HepG2 (cell line): ENCODE measurements at regions not wholly inside any gene's neighbourhood (a gene's known extent, or its start where the extent isn't known, plus 50 kb on each side); places are given as distances from the start of the nearest gene placed in this dataset.

Experiments
- ATAC-seq: fragments of 200-7000 bp; cut with Tn5 transposase; 3 replicates; pipeline ENCODE4 v1.9.1; 2020; ENCODE audit warnings: mild to moderate bottlenecking, moderate library complexity
- BruUV-seq: library from RNA; stranded (reverse); fragments of 400-500 nt; replicated peaks from 2 replicates; lab custom pipeline; 2021; lab: Mats Ljungman, UMichigan
- CTCF ChIA-PET: fragments of 300-600 bp; formaldehyde crosslinking; extraction: SDS; loops from one replicate; lab custom pipeline; 2021; ENCODE audit warnings: low total read pairs, inconsistent platforms, low intra/inter-chr PET ratio; lab: Yijun Ruan, JAX
- POLR2A ChIA-PET: fragments of 350-600 bp; sonication (Branson Sonifier 250); formaldehyde crosslinking; loops from one replicate; lab custom pipeline; 2020; ENCODE audit warnings: antibody characterized with exemption, inconsistent platforms; lab: Yijun Ruan, JAX
- DNase-seq: peaks from one replicate; pipeline ENCODE4 v3.0.0-alpha.2; 2015; ENCODE audit warnings: low spot score
- FAIRE-seq: peaks from 3 replicates; lab custom pipeline; 2011; peaks lifted over from hg19 to GRCh38; lab: Jason Lieb, UNC
- H2AFZ ChIP-seq: one replicate; pipeline ENCODE4 v1.6.1; 2011; ENCODE audit warnings: low read length, inconsistent platforms
- H3K27ac ChIP-seq: fragments of 300-600 bp; 3 replicates; pipeline ENCODE4 v1.8.0; 2011; ENCODE audit warnings: mixed run types, mild to moderate bottlenecking, mixed read lengths, low read length, inconsistent platforms; ENCODE audit not compliant: insufficient read depth; ENCODE audit errors: extremely low read length
- H3K27me3 ChIP-seq, 2 experiments: fragments of 200-600 bp in 1 of 2; 2 replicates in 1 of 2; 3 replicates in 1 of 2; pipeline versions ENCODE4 v1.6.0 to v1.8.0; 2011; ENCODE audit warnings: low read length in 2 of 2, mild to moderate bottlenecking in 2 of 2, moderate library complexity in 2 of 2, inconsistent platforms in 1 of 2; ENCODE audit not compliant: insufficient read depth in 2 of 2, control insufficient read depth in 1 of 2
- H3K36me3 ChIP-seq, 2 experiments: fragments of 200-600 bp in 1 of 2; replicated peaks in 1 of 2; 2 replicates in 1 of 2; 3 replicates in 1 of 2; pipeline versions ENCODE4 v1.5.1 to v1.8.0; 2011; ENCODE audit warnings: low read length in 2 of 2, inconsistent platforms in 1 of 2; ENCODE audit not compliant: insufficient read depth in 2 of 2, control insufficient read depth in 1 of 2
- H3K4me1 ChIP-seq: 2 replicates; pipeline ENCODE4 v1.5.1; 2012; ENCODE audit warnings: low read length, inconsistent platforms; ENCODE audit not compliant: insufficient read depth
- H3K4me2 ChIP-seq: 2 replicates; pipeline ENCODE4 v1.6.0; 2011; ENCODE audit warnings: low read depth, low read length, inconsistent platforms
- H3K4me3 ChIP-seq, 3 experiments: fragments of 200-600 bp in 1 of 3; sonication (generic), shearing (Covaris generic) in 1 of 3; replicated peaks in 1 of 3; 2 replicates each; pipeline ENCODE4 v1.5.1; 2011 to 2016; ENCODE audit warnings: low read length in 3 of 3, inconsistent platforms in 2 of 3, low read depth in 2 of 3, mild to moderate bottlenecking in 2 of 3, control low read depth in 1 of 3, mixed read lengths in 1 of 3; ENCODE audit not compliant: insufficient read depth in 1 of 3
- H3K79me2 ChIP-seq: one replicate; pipeline ENCODE4 v1.6.1; 2011; ENCODE audit warnings: low read length, inconsistent platforms; ENCODE audit not compliant: insufficient read depth
- H3K9ac ChIP-seq: 2 replicates; pipeline ENCODE4 v1.6.0; 2011; ENCODE audit warnings: mild to moderate bottlenecking, low read depth, low read length, inconsistent platforms; ENCODE audit not compliant: insufficient read depth
- H3K9me3 ChIP-seq: 2 replicates; pipeline ENCODE4 v1.5.1; 2012; ENCODE audit warnings: mild to moderate bottlenecking, low read length
- H4K20me1 ChIP-seq: 2 replicates; pipeline ENCODE4 v1.6.0; 2011; ENCODE audit warnings: inconsistent platforms, mild to moderate bottlenecking, low read length, moderate library complexity; ENCODE audit not compliant: insufficient read depth
- ATF4 ChIP-seq, 2 experiments: fragments of 450-650 bp in 1 of 2; sonication (generic) in 1 of 2; formaldehyde crosslinking; IDR thresholded peaks; 2 replicates each; pipeline versions ENCODE4 v1.5.0 to v1.8.0; 2020 to 2022; ENCODE audit warnings: mild to moderate bottlenecking in 1 of 2, missing genetic modification reagents in 1 of 2
- CHCHD3 ChIP-seq: sonication (generic); formaldehyde crosslinking; IDR thresholded peaks from 2 replicates; pipeline ENCODE4 v1.8.0; 2022; ENCODE audit warnings: mild to moderate bottlenecking, missing genetic modification reagents, moderate library complexity
- ISL2 ChIP-seq: sonication (generic); formaldehyde crosslinking; IDR thresholded peaks from 2 replicates; pipeline ENCODE4 v1.5.0; 2020; ENCODE audit warnings: missing genetic modification reagents
- NBN ChIP-seq: fragments of 450-650 bp; conservative IDR thresholded peaks from 2 replicates; pipeline ENCODE4 v1.6.1; 2017
- NR3C1 ChIP-seq: sonication (generic); formaldehyde crosslinking; IDR thresholded peaks from 2 replicates; pipeline ENCODE4 v1.4.0; 2020; ENCODE audit warnings: missing genetic modification reagents
- TBL1XR1 ChIP-seq: fragments of 150-350 bp; IDR thresholded peaks from 2 replicates; pipeline ENCODE4 v1.6.1; 2014; ENCODE audit warnings: borderline replicate concordance, low read length; ENCODE audit not compliant: partially characterized antibody
- U2AF2 ChIP-seq: fragments of 200-400 bp; formaldehyde crosslinking; IDR thresholded peaks from 2 replicates; pipeline ENCODE4 v1.6.1; 2017; ENCODE audit warnings: low read depth, mild to moderate bottlenecking, low read length
- ZMYM2 ChIP-seq: sonication (generic); formaldehyde crosslinking; IDR thresholded peaks from 2 replicates; pipeline ENCODE4 v1.8.0; 2022; ENCODE audit warnings: mild to moderate bottlenecking, missing genetic modification reagents
- ZNF407 ChIP-seq: sonication (generic); formaldehyde crosslinking; IDR thresholded peaks from one replicate; pipeline ENCODE4 v1.5.1; 2020; ENCODE audit warnings: mild to moderate bottlenecking, missing genetic modification reagents; ENCODE audit errors: not compliant biosample characterization
- ZNF44 ChIP-seq: sonication (generic); formaldehyde crosslinking; IDR thresholded peaks from 2 replicates; pipeline ENCODE4 v1.5.1; 2020; ENCODE audit warnings: mild to moderate bottlenecking, missing genetic modification reagents
- WGBS: methylation state at CpG from one replicate; pipeline ENCODE4 v1.1.6; 2017; ENCODE audit warnings: low lambda C conversion rate; 5-methylcytosine and 5-hydroxymethylcytosine counted together
- in situ Hi-C: cut with HindIII; loops from 2 replicates; pipeline ENCODE4 v1.10.0; 2017; ENCODE audit warnings: low pct_unique_long_range_greater_than_20kb; ENCODE audit not compliant: extremely low pct_ligation_motif_present
- intact Hi-C: fragments of 100-400 bp; cut with micrococcal nuclease; formaldehyde crosslinking; loops from one replicate; pipeline ENCODE4 v1.10.0; 2022; ENCODE audit not compliant: unreplicated experiment

GRCh38 chr15:98312913-98313312 is 335.4 kb upstream of the IGF1R start:
- Histone ChIP-seq H3K9ac (no peak overlapping the region), H3K27me3 (no peaks in the 10 kb centered on the region), H4K20me1 (no peaks in the 10 kb centered on the region), H2AFZ (no peak overlapping the region), H3K4me3 (no peak overlapping the region), H3K36me3 (no peaks in the 10 kb centered on the region), H3K9me3 (no peaks in the 10 kb centered on the region), H3K27ac (no peak overlapping the region), H3K4me2 (no peak overlapping the region), H3K4me1 (no peaks in the 10 kb centered on the region), H3K79me2 (no peaks in the 10 kb centered on the region)
- DNase-seq (no peak), ATAC-seq (no peak), FAIRE-seq (no peak)
- TF ChIP-seq TBL1XR1 = no peak
- CTCF ChIA-PET = interaction anchor here (2.7 kb wide), 1 partner anchor 109 kb away, joined by 39 read pairs; no protein-coding TSS in a partner anchor
- no TSS peak for BruUV-seq
- intact Hi-C loops = no loop called here
- POLR2A ChIA-PET = no interaction called here
- in situ Hi-C loops = loop anchor here (5.0 kb wide), 1 partner anchor 109 kb away; no protein-coding TSS in a partner anchor
- 0% methylated on average over 4 of the region's 4 CpGs for WGBS

GRCh38 chr15:98315971-98316370 is 332.4 kb upstream of the IGF1R start:
- WGBS = 2% methylated on average over 3 of the region's 3 CpGs
- no peaks in the 10 kb centered on the region for H4K20me1 ChIP-seq
- POLR2A ChIA-PET = no interaction called here
- H3K9me3 ChIP-seq = no peaks in the 10 kb centered on the region
- TF ChIP-seq ZNF407 (CRISPR knock-in tag) (no peak), ZNF44 (no peak), ATF4 (CRISPR knock-in tag; IDR thresholded peaks at IDR 0.05) (no peak), U2AF2 (no peak), ISL2 (CRISPR knock-in tag) (no peak), ZMYM2 (CRISPR knock-in tag) (no peak), CHCHD3 (CRISPR knock-in tag) (no peak), NBN (no peak), NR3C1 (no peak)
- CTCF ChIA-PET = no interaction called here
- H2AFZ ChIP-seq = no peak overlapping the region
- no peaks in the 10 kb centered on the region for H3K27me3 ChIP-seq
- no peaks in the 10 kb centered on the region for H3K36me3 ChIP-seq
- intact Hi-C loops (no loop called here), in situ Hi-C loops (no loop called here)
- no peak for ATAC-seq
- BruUV-seq = no TSS peak
- no peak for FAIRE-seq
- no peaks in the 10 kb centered on the region for H3K79me2 ChIP-seq
- H3K27ac ChIP-seq = no peak overlapping the region
- no peak overlapping the region for H3K4me2 ChIP-seq
- H3K9ac ChIP-seq = no peak overlapping the region
- no peak overlapping the region for H3K4me3 ChIP-seq
- H3K4me1 ChIP-seq = no peaks in the 10 kb centered on the region
- DNase-seq = no peak
